ENCODE measurements at regions not wholly inside any gene's neighbourhood (a gene's known extent, or its start where the extent isn't known, plus 50 kb on each side); places are given as distances from the start of the nearest gene placed in this dataset.
"Not testable (repeated sequence)": the region's sequence is repeated elsewhere in the genome, so short reads cannot be mapped to it uniquely, and the experiment has no call there.

GRCh38 chr3:88291486-88291885, 141.7 kb downstream of the C3orf38 start:
- DNase-seq (no peak), ATAC-seq (no peak)

GRCh38 chr3:88298189-88298588, 148.4 kb downstream of the C3orf38 start:
- DNase-seq (no peak), ATAC-seq (no peak)

- DNase-seq (no peak), ATAC-seq (no peak)
Measured at GRCh38 chr3:88301273-88301995, 151.7 kb downstream of the C3orf38 start.

GRCh38 chr3:88301996-88302393, 152.2 kb downstream of the C3orf38 start:
- DNase-seq (no peak), ATAC-seq (no peak)

GRCh38 chr3:88303331-88303904, 153.7 kb downstream of the C3orf38 start:
- DNase-seq, ATAC-seq: not testable (repeated sequence)

GRCh38 chr3:88307666-88308065, 157.9 kb downstream of the C3orf38 start:
- ATAC-seq, result no peak
- DNase-seq, result no peak

GRCh38 chr3:88311826-88312225, 162.1 kb downstream of the C3orf38 start:
- no peak for DNase-seq
- ATAC-seq, result no peak

GRCh38 chr3:88312256-88312655, 162.5 kb downstream of the C3orf38 start:
- no peak for DNase-seq
- no peak for ATAC-seq

- ATAC-seq (no peak), DNase-seq (no peak)
Measured at GRCh38 chr3:88318067-88318466, 168.3 kb downstream of the C3orf38 start.

- ATAC-seq (no peak), DNase-seq (no peak)
Measured at GRCh38 chr3:88321363-88322050, 171.7 kb downstream of the C3orf38 start.

GRCh38 chr3:88324788-88325187, 175.0 kb downstream of the C3orf38 start:
- no peak for DNase-seq
- no peak for ATAC-seq

GRCh38 chr3:88334187-88334868, 184.6 kb downstream of the C3orf38 start:
- no peak for DNase-seq
- no peak for ATAC-seq

GRCh38 chr3:88336894-88337293, 187.1 kb downstream of the C3orf38 start:
- DNase-seq (no peak), ATAC-seq (no peak)

GRCh38 chr3:88343264-88343663, 193.5 kb downstream of the C3orf38 start:
- DNase-seq, result no peak
- ATAC-seq, result no peak

GRCh38 chr3:88346643-88347042, 196.9 kb downstream of the C3orf38 start:
- no peak for ATAC-seq
- DNase-seq, result no peak

- DNase-seq, result no peak
- ATAC-seq, result no peak
Measured at GRCh38 chr3:88362428-88362827, 212.7 kb downstream of the C3orf38 start.

- no peak for DNase-seq
- no peak for ATAC-seq
Measured at GRCh38 chr3:88364926-88365325, 215.2 kb downstream of the C3orf38 start.

GRCh38 chr3:88369337-88369736, 219.6 kb downstream of the C3orf38 start:
- DNase-seq (no peak), ATAC-seq (no peak)

- DNase-seq (no peak), ATAC-seq (no peak)
Measured at GRCh38 chr3:88369767-88370166, 220.0 kb downstream of the C3orf38 start.

- ATAC-seq (no peak), DNase-seq (no peak)
Measured at GRCh38 chr3:88385090-88385489, 235.3 kb downstream of the C3orf38 start.

- ATAC-seq, result no peak
Measured at GRCh38 chr3:88398581-88398980, 248.8 kb downstream of the C3orf38 start.

GRCh38 chr3:88403319-88403718, 253.6 kb downstream of the C3orf38 start:
- DNase-seq (no peak), ATAC-seq (no peak)

More at GRCh38 chr3:88398581-88398980, 248.8 kb downstream of the C3orf38 start:
- no peak for DNase-seq

- DNase-seq, result no peak
- no peak for ATAC-seq
Measured at GRCh38 chr3:88408097-88408496, 258.3 kb downstream of the C3orf38 start.
